Progenitor cell of endocrine pancreas (in vitro differentiated cells): ENCODE measurements at regions not wholly inside any gene's neighbourhood (a gene's known extent, or its start where the extent isn't known, plus 50 kb on each side); places are given as distances from the start of the nearest gene placed in this dataset.
A peak's percentile ranks its signal among the peaks of the same experiment; 100 is the strongest.

ENCODE experiments used
- DNase-seq: peaks from one replicate; pipeline ENCODE4 v3.0.0; 2021; ENCODE audit warnings: low spot score; ENCODE audit not compliant: unreplicated experiment
- H3K27ac Mint-ChIP-seq: 2 replicates; pipeline ENCODE4 v1.8.0; 2021; ENCODE audit warnings: mild to moderate bottlenecking, moderate library complexity, mixed read lengths
- H3K27me3 Mint-ChIP-seq: 2 replicates; pipeline ENCODE4 v1.8.0; 2021; ENCODE audit warnings: mixed read lengths
- H3K36me3 Mint-ChIP-seq: 2 replicates; pipeline ENCODE4 v1.8.0; 2022; ENCODE audit warnings: mixed read lengths; ENCODE audit not compliant: insufficient read depth
- H3K4me1 Mint-ChIP-seq: 2 replicates; pipeline ENCODE4 v1.8.0; 2021; ENCODE audit warnings: low read depth, mixed read lengths
- H3K4me3 Mint-ChIP-seq: 2 replicates; pipeline ENCODE4 v1.8.0; 2021; ENCODE audit warnings: low read depth, mild to moderate bottlenecking, moderate library complexity, mixed read lengths
- H3K9me3 Mint-ChIP-seq: 2 replicates; pipeline ENCODE4 v1.8.0; 2021; ENCODE audit warnings: low read depth, mixed read lengths
- CTCF ChIP-seq: fragments of 200-600 bp; sonication (generic); IDR thresholded peaks from one replicate; pipeline ENCODE4 v1.5.0; 2021; ENCODE audit warnings: antibody characterized with exemption, mild to moderate bottlenecking; ENCODE audit not compliant: unreplicated experiment

- Mint-ChIP-seq H3K4me1 (peaks cover 6% of the 10 kb centered on the region), H3K27ac (no peak overlapping the region), H3K9me3 (peaks cover 5% of the 10 kb centered on the region), H3K36me3 (no peaks in the 10 kb centered on the region), H3K27me3 (no peaks in the 10 kb centered on the region), H3K4me3 (no peak overlapping the region)
- DNase-seq: no peak
- no peak for TF ChIP-seq CTCF
Observed at GRCh38 chr7:47666164-47666862, 84.4 kb upstream of the TNS3 start.

- peak overlapping the region; percentile 52 for H3K27ac Mint-ChIP-seq
- peaks cover 8% of the 10 kb centered on the region for H3K4me1 Mint-ChIP-seq
- no peak overlapping the region for H3K4me3 Mint-ChIP-seq
- TF ChIP-seq CTCF: no peak
- no peaks in the 10 kb centered on the region for H3K27me3 Mint-ChIP-seq
- no peak for DNase-seq
- no peaks in the 10 kb centered on the region for H3K36me3 Mint-ChIP-seq
- peaks cover 5% of the 10 kb centered on the region for H3K9me3 Mint-ChIP-seq
Observed at GRCh38 chr7:47664650-47665195, 82.8 kb upstream of the TNS3 start.

GRCh38 chr7:47663851-47664250, 81.9 kb upstream of the TNS3 start:
- Mint-ChIP-seq H3K27me3 (no peaks in the 10 kb centered on the region), H3K27ac (no peak overlapping the region), H3K4me3 (no peak overlapping the region), H3K36me3 (no peaks in the 10 kb centered on the region), H3K4me1 (peaks cover 8% of the 10 kb centered on the region), H3K9me3 (peaks cover 5% of the 10 kb centered on the region)
- no peak for DNase-seq
- no peak for TF ChIP-seq CTCF

- H3K4me1 Mint-ChIP-seq: peaks cover 11% of the 10 kb centered on the region
- H3K36me3 Mint-ChIP-seq: no peaks in the 10 kb centered on the region
- H3K27ac Mint-ChIP-seq: no peak overlapping the region
- DNase-seq: no peak
- no peak for TF ChIP-seq CTCF
- H3K4me3 Mint-ChIP-seq: no peak overlapping the region
- no peaks in the 10 kb centered on the region for H3K27me3 Mint-ChIP-seq
- peaks cover 5% of the 10 kb centered on the region for H3K9me3 Mint-ChIP-seq
Observed at GRCh38 chr7:47663213-47663612, 81.3 kb upstream of the TNS3 start.

- H3K9me3 Mint-ChIP-seq: peaks cover 5% of the 10 kb centered on the region
Observed at GRCh38 chr7:47661051-47661714, 79.3 kb upstream of the TNS3 start.

More at GRCh38 chr7:47661051-47661714, 79.3 kb upstream of the TNS3 start:
- Mint-ChIP-seq H3K27me3 (no peaks in the 10 kb centered on the region), H3K27ac (no peak overlapping the region), H3K36me3 (no peaks in the 10 kb centered on the region), H3K4me1 (peaks cover 11% of the 10 kb centered on the region), H3K4me3 (no peak overlapping the region)
- DNase-seq: no peak
- no peak for TF ChIP-seq CTCF
